ENCODE measurements at regions not wholly inside any gene's neighbourhood (a gene's known extent, or its start where the extent isn't known, plus 50 kb on each side); places are given as distances from the start of the nearest gene placed in this dataset.

- no peak for DNase-seq (ENCODE audit: low read depth, low spot score)
- no peak overlapping the region for H3K27ac ChIP-seq (ENCODE audit: low read length)
- no peak overlapping the region for H3K4me3 ChIP-seq (ENCODE audit: low read length)
- no peaks in the 10 kb centered on the region for H3K36me3 ChIP-seq (ENCODE audit: control insufficient read depth, insufficient read depth, low read length)
- H3K9me3 ChIP-seq (ENCODE audit: control insufficient read depth, insufficient read depth, low read length) = no peaks in the 10 kb centered on the region
- no peaks in the 10 kb centered on the region for H3K4me1 ChIP-seq (ENCODE audit: control insufficient read depth, insufficient read depth, low read length)
- H3K27me3 ChIP-seq (ENCODE audit: control insufficient read depth, insufficient read depth, low read length) = no peaks in the 10 kb centered on the region
- WGBS (ENCODE audit: insufficient coverage, insufficient read length) = no CpG with 5 or more reads among the region's 2 CpGs
Observed at GRCh38 chr18:37956020-37956419, 390.4 kb upstream of the CELF4 start.

- H3K27ac ChIP-seq (ENCODE audit: low read length) = no peak overlapping the region
- no peaks in the 10 kb centered on the region for H3K36me3 ChIP-seq (ENCODE audit: control insufficient read depth, insufficient read depth, low read length)
- no peaks in the 10 kb centered on the region for H3K9me3 ChIP-seq (ENCODE audit: control insufficient read depth, insufficient read depth, low read length)
- no peaks in the 10 kb centered on the region for H3K27me3 ChIP-seq (ENCODE audit: control insufficient read depth, insufficient read depth, low read length)
- no peaks in the 10 kb centered on the region for H3K4me1 ChIP-seq (ENCODE audit: control insufficient read depth, insufficient read depth, low read length)
- DNase-seq (ENCODE audit: low read depth, low spot score) = no peak
- no peak overlapping the region for H3K4me3 ChIP-seq (ENCODE audit: low read length)
- WGBS (ENCODE audit: insufficient coverage, insufficient read length) = no CpG with 5 or more reads among the region's 2 CpGs
Observed at GRCh38 chr18:37955201-37955600, 389.6 kb upstream of the CELF4 start.

GRCh38 chr18:37953876-37954275, 388.3 kb upstream of the CELF4 start:
- H3K27ac ChIP-seq (ENCODE audit: low read length) = no peak overlapping the region
- H3K27me3 ChIP-seq (ENCODE audit: control insufficient read depth, insufficient read depth, low read length) = no peaks in the 10 kb centered on the region
- H3K4me1 ChIP-seq (ENCODE audit: control insufficient read depth, insufficient read depth, low read length) = no peaks in the 10 kb centered on the region
- H3K4me3 ChIP-seq (ENCODE audit: low read length) = no peak overlapping the region
- no peaks in the 10 kb centered on the region for H3K36me3 ChIP-seq (ENCODE audit: control insufficient read depth, insufficient read depth, low read length)
- no CpG with 5 or more reads among the region's 2 CpGs for WGBS (ENCODE audit: insufficient coverage, insufficient read length)
- H3K9me3 ChIP-seq (ENCODE audit: control insufficient read depth, insufficient read depth, low read length) = no peaks in the 10 kb centered on the region
- no peak for DNase-seq (ENCODE audit: low read depth, low spot score)

- Histone ChIP-seq H3K4me1 (ENCODE audit: control insufficient read depth, insufficient read depth, low read length) (no peaks in the 10 kb centered on the region), H3K36me3 (ENCODE audit: control insufficient read depth, insufficient read depth, low read length) (no peaks in the 10 kb centered on the region), H3K27me3 (ENCODE audit: control insufficient read depth, insufficient read depth, low read length) (no peaks in the 10 kb centered on the region), H3K9me3 (ENCODE audit: control insufficient read depth, insufficient read depth, low read length) (no peaks in the 10 kb centered on the region), H3K4me3 (ENCODE audit: low read length) (no peak overlapping the region), H3K27ac (ENCODE audit: low read length) (no peak overlapping the region)
- no CpG with 5 or more reads among the region's 3 CpGs for WGBS (ENCODE audit: insufficient coverage, insufficient read length)
- DNase-seq (ENCODE audit: low read depth, low spot score) = no peak
Observed at GRCh38 chr18:37948471-37948870, 382.9 kb upstream of the CELF4 start.

GRCh38 chr18:37946324-37946723, 380.7 kb upstream of the CELF4 start:
- no peaks in the 10 kb centered on the region for H3K27me3 ChIP-seq (ENCODE audit: control insufficient read depth, insufficient read depth, low read length)
- no peaks in the 10 kb centered on the region for H3K9me3 ChIP-seq (ENCODE audit: control insufficient read depth, insufficient read depth, low read length)
- no peak overlapping the region for H3K27ac ChIP-seq (ENCODE audit: low read length)
- no CpG with 5 or more reads among the region's 4 CpGs for WGBS (ENCODE audit: insufficient coverage, insufficient read length)
- no peaks in the 10 kb centered on the region for H3K36me3 ChIP-seq (ENCODE audit: control insufficient read depth, insufficient read depth, low read length)
- H3K4me3 ChIP-seq (ENCODE audit: low read length) = no peak overlapping the region
- H3K4me1 ChIP-seq (ENCODE audit: control insufficient read depth, insufficient read depth, low read length) = no peaks in the 10 kb centered on the region
- DNase-seq (ENCODE audit: low read depth, low spot score) = no peak

GRCh38 chr18:37944700-37945270, 379.2 kb upstream of the CELF4 start:
- H3K4me3 ChIP-seq (ENCODE audit: low read length) = no peak overlapping the region
- DNase-seq (ENCODE audit: low read depth, low spot score) = no peak
- H3K9me3 ChIP-seq (ENCODE audit: control insufficient read depth, insufficient read depth, low read length) = no peaks in the 10 kb centered on the region
- no peak overlapping the region for H3K27ac ChIP-seq (ENCODE audit: low read length)
- no CpG with 5 or more reads among the region's 3 CpGs for WGBS (ENCODE audit: insufficient coverage, insufficient read length)
- no peaks in the 10 kb centered on the region for H3K27me3 ChIP-seq (ENCODE audit: control insufficient read depth, insufficient read depth, low read length)
- no peaks in the 10 kb centered on the region for H3K4me1 ChIP-seq (ENCODE audit: control insufficient read depth, insufficient read depth, low read length)
- no peaks in the 10 kb centered on the region for H3K36me3 ChIP-seq (ENCODE audit: control insufficient read depth, insufficient read depth, low read length)

GRCh38 chr18:37937287-37937686, 371.7 kb upstream of the CELF4 start:
- Histone ChIP-seq H3K27me3 (ENCODE audit: control insufficient read depth, insufficient read depth, low read length) (no peaks in the 10 kb centered on the region), H3K9me3 (ENCODE audit: control insufficient read depth, insufficient read depth, low read length) (no peaks in the 10 kb centered on the region), H3K27ac (ENCODE audit: low read length) (no peak overlapping the region), H3K4me3 (ENCODE audit: low read length) (no peak overlapping the region), H3K4me1 (ENCODE audit: control insufficient read depth, insufficient read depth, low read length) (no peaks in the 10 kb centered on the region), H3K36me3 (ENCODE audit: control insufficient read depth, insufficient read depth, low read length) (no peaks in the 10 kb centered on the region)
- DNase-seq (ENCODE audit: low read depth, low spot score) = no peak
- WGBS (ENCODE audit: insufficient coverage, insufficient read length) = 100% methylated on average over 1 of the region's 6 CpGs

- Histone ChIP-seq H3K36me3 (ENCODE audit: control insufficient read depth, insufficient read depth, low read length) (no peaks in the 10 kb centered on the region), H3K4me1 (ENCODE audit: control insufficient read depth, insufficient read depth, low read length) (no peaks in the 10 kb centered on the region), H3K9me3 (ENCODE audit: control insufficient read depth, insufficient read depth, low read length) (no peaks in the 10 kb centered on the region), H3K4me3 (ENCODE audit: low read length) (no peak overlapping the region), H3K27me3 (ENCODE audit: control insufficient read depth, insufficient read depth, low read length) (no peaks in the 10 kb centered on the region), H3K27ac (ENCODE audit: low read length) (no peak overlapping the region)
- no CpG with 5 or more reads among the region's 2 CpGs for WGBS (ENCODE audit: insufficient coverage, insufficient read length)
- DNase-seq (ENCODE audit: low read depth, low spot score) = no peak
Observed at GRCh38 chr18:37935086-37935485, 369.5 kb upstream of the CELF4 start.

GRCh38 chr18:37930640-37931039, 365.0 kb upstream of the CELF4 start:
- no peaks in the 10 kb centered on the region for H3K9me3 ChIP-seq (ENCODE audit: control insufficient read depth, insufficient read depth, low read length)
- no CpG with 5 or more reads among the region's 4 CpGs for WGBS (ENCODE audit: insufficient coverage, insufficient read length)
- no peaks in the 10 kb centered on the region for H3K36me3 ChIP-seq (ENCODE audit: control insufficient read depth, insufficient read depth, low read length)
- no peak overlapping the region for H3K4me3 ChIP-seq (ENCODE audit: low read length)
- H3K27me3 ChIP-seq (ENCODE audit: control insufficient read depth, insufficient read depth, low read length) = no peaks in the 10 kb centered on the region
- no peak for DNase-seq (ENCODE audit: low read depth, low spot score)
- H3K4me1 ChIP-seq (ENCODE audit: control insufficient read depth, insufficient read depth, low read length) = no peaks in the 10 kb centered on the region
- no peak overlapping the region for H3K27ac ChIP-seq (ENCODE audit: low read length)

- no peak for DNase-seq (ENCODE audit: low read depth, low spot score)
- no peaks in the 10 kb centered on the region for H3K4me1 ChIP-seq (ENCODE audit: control insufficient read depth, insufficient read depth, low read length)
- no peak overlapping the region for H3K4me3 ChIP-seq (ENCODE audit: low read length)
- no peaks in the 10 kb centered on the region for H3K9me3 ChIP-seq (ENCODE audit: control insufficient read depth, insufficient read depth, low read length)
- H3K36me3 ChIP-seq (ENCODE audit: control insufficient read depth, insufficient read depth, low read length) = no peaks in the 10 kb centered on the region
- H3K27me3 ChIP-seq (ENCODE audit: control insufficient read depth, insufficient read depth, low read length) = no peaks in the 10 kb centered on the region
- H3K27ac ChIP-seq (ENCODE audit: low read length) = no peak overlapping the region
Observed at GRCh38 chr18:37922162-37922561, 356.6 kb upstream of the CELF4 start.

GRCh38 chr18:37920865-37921264, 355.3 kb upstream of the CELF4 start:
- Histone ChIP-seq H3K4me3 (ENCODE audit: low read length) (no peak overlapping the region), H3K27ac (ENCODE audit: low read length) (no peak overlapping the region), H3K9me3 (ENCODE audit: control insufficient read depth, insufficient read depth, low read length) (no peaks in the 10 kb centered on the region), H3K36me3 (ENCODE audit: control insufficient read depth, insufficient read depth, low read length) (no peaks in the 10 kb centered on the region), H3K27me3 (ENCODE audit: control insufficient read depth, insufficient read depth, low read length) (no peaks in the 10 kb centered on the region), H3K4me1 (ENCODE audit: control insufficient read depth, insufficient read depth, low read length) (no peaks in the 10 kb centered on the region)
- WGBS (ENCODE audit: insufficient coverage, insufficient read length) = no CpG with 5 or more reads among the region's 4 CpGs
- no peak for DNase-seq (ENCODE audit: low read depth, low spot score)
